H54 (cell line): ENCODE measurements at regions not wholly inside any gene's neighbourhood (a gene's known extent, or its start where the extent isn't known, plus 50 kb on each side); places are given as distances from the start of the nearest gene placed in this dataset.

Experiments used
- DNase-seq: peaks from one replicate; pipeline ENCODE4 v3.0.0; 2011; ENCODE audit warnings: low spot score, mixed read lengths; ENCODE audit not compliant: insufficient read length
- FAIRE-seq: peaks from 3 replicates; lab custom pipeline; 2011; peaks lifted over from hg19 to GRCh38; lab: Jason Lieb, UNC
- POLR2A ChIP-seq: IDR thresholded peaks from 2 replicates; pipeline ENCODE4 v1.6.1; 2011; ENCODE audit warnings: low read depth, mild to moderate bottlenecking, low read length

DNA sequence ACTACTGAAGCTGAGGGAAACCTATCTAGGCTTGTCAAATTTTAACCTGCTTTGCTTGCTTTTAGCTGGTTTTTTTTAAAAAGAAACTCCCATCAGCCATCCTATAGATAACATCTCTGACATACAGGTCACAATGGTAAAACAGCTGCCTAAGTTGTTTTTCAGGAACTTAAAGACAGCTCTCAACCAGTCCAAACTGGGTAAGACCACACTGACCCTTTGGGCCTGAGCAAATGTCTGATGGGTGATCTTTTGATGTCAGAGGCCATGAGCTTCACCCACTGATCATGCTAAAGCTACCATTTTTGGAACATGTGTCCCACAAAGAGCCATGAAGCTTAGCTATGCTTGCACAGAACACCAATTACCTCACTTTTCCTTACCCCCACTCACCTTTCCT lies 50.0 kb upstream of the TANC1 start:
- TF ChIP-seq POLR2A, result no peak
- FAIRE-seq (no peak), DNase-seq (no peak)
